HG02852 (cell line): ENCODE measurements at regions not wholly inside any gene's neighbourhood (a gene's known extent, or its start where the extent isn't known, plus 50 kb on each side); places are given as distances from the start of the nearest gene placed in this dataset.

Experiments
- ATAC-seq: cut with Tn5 transposase; IDR thresholded peaks from one replicate; pipeline ENCODE4 v1.9.1; 2021; ENCODE audit warnings: mild to moderate bottlenecking, moderate library complexity; ENCODE audit not compliant: unreplicated experiment

GRCh38 chr12:107490010-107490409 is 195.6 kb upstream of the PWP1 start:
- peak; percentile 70 for ATAC-seq

GRCh38 chr12:107491856-107492255 is 193.7 kb upstream of the PWP1 start:
- ATAC-seq = no peak

- ATAC-seq = peak; percentile 59
These were observed 193.0 kb upstream of the PWP1 start for GRCh38 chr12:107492393-107493134.

GRCh38 chr12:107493135-107493494 is 192.5 kb upstream of the PWP1 start:
- ATAC-seq = peak; percentile 13

- no peak for ATAC-seq
These were observed 191.9 kb upstream of the PWP1 start for GRCh38 chr12:107493666-107494065.

- no peak for ATAC-seq
These were observed 191.3 kb upstream of the PWP1 start for GRCh38 chr12:107494331-107494730.

GRCh38 chr12:107495604-107496003 is 190.0 kb upstream of the PWP1 start:
- ATAC-seq = no peak

- ATAC-seq = no peak
These were observed 188.4 kb upstream of the PWP1 start for GRCh38 chr12:107497231-107497630.

GRCh38 chr12:107500307-107500706 is 185.3 kb upstream of the PWP1 start:
- ATAC-seq = no peak

GRCh38 chr12:107501681-107502080 is 183.9 kb upstream of the PWP1 start:
- ATAC-seq = no peak

GRCh38 chr12:107503129-107503855 is 182.3 kb upstream of the PWP1 start:
- ATAC-seq = no peak

GRCh38 chr12:107503887-107504885 is 181.4 kb upstream of the PWP1 start:
- ATAC-seq = no peak

- ATAC-seq = no peak
These were observed 176.2 kb upstream of the PWP1 start for GRCh38 chr12:107509421-107509820.

- ATAC-seq = no peak
These were observed 175.4 kb upstream of the PWP1 start for GRCh38 chr12:107510211-107510610.

GRCh38 chr12:107511292-107511691 is 174.3 kb upstream of the PWP1 start:
- no peak for ATAC-seq

- no peak for ATAC-seq
These were observed 173.2 kb upstream of the PWP1 start for GRCh38 chr12:107512391-107512790.

- no peak for ATAC-seq
These were observed 172.4 kb upstream of the PWP1 start for GRCh38 chr12:107513184-107513583.

- ATAC-seq = no peak
These were observed 171.8 kb upstream of the PWP1 start for GRCh38 chr12:107513636-107514400.

- ATAC-seq = no peak
These were observed 170.6 kb upstream of the PWP1 start for GRCh38 chr12:107514887-107515445.

- no peak for ATAC-seq
These were observed 170.1 kb upstream of the PWP1 start for GRCh38 chr12:107515446-107515958.
